ENCODE measurements at regions not wholly inside any gene's neighbourhood (a gene's known extent, or its start where the extent isn't known, plus 50 kb on each side); places are given as distances from the start of the nearest gene placed in this dataset.

DNA sequence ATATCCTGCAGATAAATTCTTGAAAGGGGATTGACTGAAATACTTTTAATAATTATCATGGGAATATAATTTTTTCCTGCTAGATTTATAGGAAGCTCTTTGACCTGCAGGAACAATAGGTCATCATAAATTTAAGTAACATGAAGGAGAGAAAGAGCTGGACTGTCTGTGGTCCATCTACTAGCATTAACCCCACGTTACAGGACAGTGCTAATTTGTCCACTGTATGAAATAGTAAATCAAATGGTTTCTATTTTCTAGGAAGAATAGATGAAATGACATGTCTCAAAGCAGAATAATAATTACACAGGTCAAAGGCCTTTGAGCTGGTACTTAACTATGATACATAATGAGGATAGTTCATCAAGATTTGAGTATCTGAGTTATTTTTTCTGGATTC lies 825.4 kb upstream of the CNTN5 start:
- FAIRE-seq = no peak
- no peak overlapping the region for H2AFZ ChIP-seq (ENCODE audit: low read depth, low read length)
- no peaks in the 10 kb centered on the region for H3K36me3 ChIP-seq (ENCODE audit: control insufficient read depth in 2 of 2, extremely low read depth in 1 of 2, insufficient read depth in 2 of 2, low read length in 2 of 2)
- H3K9ac ChIP-seq (replicated peaks; ENCODE audit: extremely low read depth, insufficient read depth, low read length) = no peak overlapping the region
- H3K9me3 ChIP-seq (replicated peaks; ENCODE audit: control insufficient read depth, insufficient read depth, low read length) = no peaks in the 10 kb centered on the region
- no peak overlapping the region for H3K4me3 ChIP-seq (replicated peaks in 1 of 3; ENCODE audit: insufficient read depth in 1 of 3, low read depth in 1 of 3, low read length in 3 of 3)
- ChIA-PET POLR2A (no interaction called here), CTCF (no interaction called here)
- TF ChIP-seq, protein P1, sequence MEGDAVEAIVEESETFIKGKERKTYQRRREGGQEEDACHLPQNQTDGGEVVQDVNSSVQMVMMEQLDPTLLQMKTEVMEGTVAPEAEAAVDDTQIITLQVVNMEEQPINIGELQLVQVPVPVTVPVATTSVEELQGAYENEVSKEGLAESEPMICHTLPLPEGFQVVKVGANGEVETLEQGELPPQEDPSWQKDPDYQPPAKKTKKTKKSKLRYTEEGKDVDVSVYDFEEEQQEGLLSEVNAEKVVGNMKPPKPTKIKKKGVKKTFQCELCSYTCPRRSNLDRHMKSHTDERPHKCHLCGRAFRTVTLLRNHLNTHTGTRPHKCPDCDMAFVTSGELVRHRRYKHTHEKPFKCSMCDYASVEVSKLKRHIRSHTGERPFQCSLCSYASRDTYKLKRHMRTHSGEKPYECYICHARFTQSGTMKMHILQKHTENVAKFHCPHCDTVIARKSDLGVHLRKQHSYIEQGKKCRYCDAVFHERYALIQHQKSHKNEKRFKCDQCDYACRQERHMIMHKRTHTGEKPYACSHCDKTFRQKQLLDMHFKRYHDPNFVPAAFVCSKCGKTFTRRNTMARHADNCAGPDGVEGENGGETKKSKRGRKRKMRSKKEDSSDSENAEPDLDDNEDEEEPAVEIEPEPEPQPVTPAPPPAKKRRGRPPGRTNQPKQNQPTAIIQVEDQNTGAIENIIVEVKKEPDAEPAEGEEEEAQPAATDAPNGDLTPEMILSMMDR (IDR thresholded peaks at IDR 0.05; ENCODE audit: extremely low read depth in 1 of 2, insufficient read depth in 1 of 2, low read depth in 1 of 2, low read length in 2 of 2) = no peak
- H3K27ac ChIP-seq (ENCODE audit: insufficient read depth, low read depth, low read length) = no peak overlapping the region
- H3K9me1 ChIP-seq (replicated peaks; ENCODE audit: control insufficient read depth, extremely low read depth, insufficient read depth, low read length) = no peaks in the 10 kb centered on the region
- no peak for DNase-seq (ENCODE audit: low read depth, low spot score)
- H3K27me3 ChIP-seq (ENCODE audit: control insufficient read depth in 2 of 2, insufficient read depth in 2 of 2, low read length in 2 of 2) = no peaks in the 10 kb centered on the region
- H3K79me2 ChIP-seq (ENCODE audit: control insufficient read depth, insufficient read depth, low read length) = no peaks in the 10 kb centered on the region
- no peaks in the 10 kb centered on the region for H3K4me1 ChIP-seq (ENCODE audit: control insufficient read depth, extremely low read depth, insufficient read depth, low read length)
- dilution Hi-C loops (cut with MboI; ENCODE audit: extremely low pct_ligation_motif_present, low sequenced_read_pairs) = no loop called here
- BruUV-seq (replicated peaks) = no TSS peak
- intact Hi-C loops (cut with micrococcal nuclease) = no loop called here
- H3K4me2 ChIP-seq (ENCODE audit: insufficient read depth, low read length) = no peak overlapping the region
- H4K20me1 ChIP-seq (replicated peaks; ENCODE audit: control insufficient read depth, extremely low read depth, insufficient read depth, low read length) = no peaks in the 10 kb centered on the region

DNA sequence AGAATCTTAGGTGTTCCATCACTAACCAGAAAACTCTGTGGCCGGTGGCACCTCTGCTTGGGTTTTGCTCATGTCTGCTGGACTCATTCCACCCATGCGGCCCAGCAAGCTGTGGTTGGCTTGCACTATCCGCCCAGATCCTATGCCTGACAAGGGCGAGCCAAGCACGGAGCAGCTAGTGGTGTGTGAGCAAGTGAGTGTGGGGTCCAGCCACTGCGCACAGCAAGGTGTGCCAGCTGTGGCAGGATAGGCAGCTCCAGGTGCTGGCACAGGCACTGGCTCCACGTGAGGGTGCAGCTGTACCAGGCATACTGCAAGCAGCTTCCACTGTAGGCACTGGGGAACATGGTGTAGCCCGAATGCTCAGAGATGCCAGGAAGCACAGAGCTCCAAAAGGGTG lies 813.7 kb upstream of the CNTN5 start:
- Histone ChIP-seq H3K4me3 (replicated peaks in 1 of 3; ENCODE audit: insufficient read depth in 1 of 3, low read depth in 1 of 3, low read length in 3 of 3) (no peak overlapping the region), H3K9ac (replicated peaks; ENCODE audit: extremely low read depth, insufficient read depth, low read length) (no peak overlapping the region), H3K27me3 (ENCODE audit: control insufficient read depth in 2 of 2, insufficient read depth in 2 of 2, low read length in 2 of 2) (no peaks in the 10 kb centered on the region), H3K9me3 (replicated peaks; ENCODE audit: control insufficient read depth, insufficient read depth, low read length) (peaks cover 3% of the 10 kb centered on the region), H4K20me1 (replicated peaks; ENCODE audit: control insufficient read depth, extremely low read depth, insufficient read depth, low read length) (no peaks in the 10 kb centered on the region), H3K4me1 (ENCODE audit: control insufficient read depth, extremely low read depth, insufficient read depth, low read length) (no peaks in the 10 kb centered on the region), H3K36me3 (ENCODE audit: control insufficient read depth in 2 of 2, extremely low read depth in 1 of 2, insufficient read depth in 2 of 2, low read length in 2 of 2) (no peaks in the 10 kb centered on the region), H3K9me1 (replicated peaks; ENCODE audit: control insufficient read depth, extremely low read depth, insufficient read depth, low read length) (no peaks in the 10 kb centered on the region), H3K4me2 (ENCODE audit: insufficient read depth, low read length) (no peak overlapping the region), H2AFZ (ENCODE audit: low read depth, low read length) (no peak overlapping the region), H3K79me2 (ENCODE audit: control insufficient read depth, insufficient read depth, low read length) (no peaks in the 10 kb centered on the region), H3K27ac (ENCODE audit: insufficient read depth, low read depth, low read length) (no peak overlapping the region)
- POLR2A ChIA-PET = no interaction called here
- no TSS peak for BruUV-seq (replicated peaks)
- TF ChIP-seq FOS (IDR thresholded peaks at IDR 0.05; ENCODE audit: borderline replicate concordance, insufficient read depth, low read length) = no peak
- TF ChIP-seq JUN (IDR thresholded peaks at IDR 0.05; ENCODE audit: borderline replicate concordance, insufficient read depth, insufficient read length, low read depth) = no peak
- TF ChIP-seq POLR2A (IDR thresholded peaks at IDR 0.05; ENCODE audit: low read depth, low read length) = no peak
- no peak for TF ChIP-seq MYC (IDR thresholded peaks at IDR 0.05; ENCODE audit: low read depth, low read length)
- TF ChIP-seq GATA2 (IDR thresholded peaks at IDR 0.05; ENCODE audit: insufficient read depth, insufficient read length, low read depth, low read length) = no peak
- TF ChIP-seq, protein P2, sequence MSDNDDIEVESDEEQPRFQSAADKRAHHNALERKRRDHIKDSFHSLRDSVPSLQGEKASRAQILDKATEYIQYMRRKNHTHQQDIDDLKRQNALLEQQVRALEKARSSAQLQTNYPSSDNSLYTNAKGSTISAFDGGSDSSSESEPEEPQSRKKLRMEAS (IDR thresholded peaks at IDR 0.05; ENCODE audit: insufficient read depth, insufficient read length) = no peak
- no peak for TF ChIP-seq POLR2AphosphoS5 (IDR thresholded peaks at IDR 0.05; ENCODE audit: insufficient read depth, low read depth, low read length)
- TF ChIP-seq, protein P1 (IDR thresholded peaks at IDR 0.05; ENCODE audit: extremely low read depth in 1 of 2, insufficient read depth in 1 of 2, low read depth in 1 of 2, low read length in 2 of 2) = no peak
- TF ChIP-seq EZH2 (IDR thresholded peaks at IDR 0.05; ENCODE audit: borderline replicate concordance, low read depth, low read length, severe bottlenecking) = no peak
- FAIRE-seq (no peak), DNase-seq (ENCODE audit: low read depth, low spot score) (no peak)
- intact Hi-C loops (cut with micrococcal nuclease) (no loop called here), dilution Hi-C loops (cut with MboI; ENCODE audit: extremely low pct_ligation_motif_present, low sequenced_read_pairs) (no loop called here)
- CTCF ChIA-PET = interaction anchor here (0.8 kb wide), 1 partner anchor 15 kb away, joined by 3 read pairs; no protein-coding TSS in a partner anchor

Measured in endothelial cell of umbilical vein (primary cell).